IMR-90 (cell line): ENCODE measurements at regions not wholly inside any gene's neighbourhood (a gene's known extent, or its start where the extent isn't known, plus 50 kb on each side); places are given as distances from the start of the nearest gene placed in this dataset.

Experiments
- CEBPB ChIP-seq: IDR thresholded peaks from 2 replicates; pipeline ENCODE4 v1.6.1; 2012; ENCODE audit warnings: low read depth, low read length, improper control_type of control experiment
- CHD1 ChIP-seq: IDR thresholded peaks from 2 replicates; pipeline ENCODE4 v1.6.1; 2012; ENCODE audit warnings: low read depth, low read length, improper control_type of control experiment
- FOS ChIP-seq: fragments of 150-350 bp; IDR thresholded peaks from 2 replicates; pipeline ENCODE4 v1.6.1; 2016; ENCODE audit warnings: low read depth, low read length
- MAZ ChIP-seq: IDR thresholded peaks from 2 replicates; pipeline ENCODE4 v1.6.1; 2012; ENCODE audit warnings: low read depth, mild to moderate bottlenecking, low read length, improper control_type of control experiment, moderate library complexity, borderline replicate concordance
- NFE2L2 ChIP-seq: fragments of 150-350 bp; IDR thresholded peaks from 2 replicates; pipeline ENCODE4 v1.6.1; 2016; ENCODE audit warnings: low read depth, mild to moderate bottlenecking, low read length
- POLR2A ChIP-seq: IDR thresholded peaks from 2 replicates; pipeline ENCODE4 v1.6.1; 2012; ENCODE audit warnings: mild to moderate bottlenecking, low read depth, low read length
- RAD21 ChIP-seq: IDR thresholded peaks from 2 replicates; pipeline ENCODE4 v1.6.1; 2012; ENCODE audit warnings: low read length, improper control_type of control experiment
- RCOR1 ChIP-seq: IDR thresholded peaks from 2 replicates; pipeline ENCODE4 v1.6.1; 2012; ENCODE audit warnings: mild to moderate bottlenecking, low read length, improper control_type of control experiment; ENCODE audit not compliant: insufficient replicate concordance
- RFX5 ChIP-seq: IDR thresholded peaks from 2 replicates; pipeline ENCODE4 v1.8.0; 2012; ENCODE audit warnings: low read depth, mild to moderate bottlenecking, low read length, moderate library complexity
- SMC3 ChIP-seq: fragments of 150-350 bp; IDR thresholded peaks from 2 replicates; pipeline ENCODE4 v1.6.1; 2016; ENCODE audit warnings: low read depth, mild to moderate bottlenecking, antibody characterized with exemption, low read length, moderate library complexity
- TF ChIP-seq, protein P1 (sequence below): conservative IDR thresholded peaks from 2 replicates; pipeline ENCODE4 v1.5.1; 2012; ENCODE audit warnings: mild to moderate bottlenecking, low read depth, low read length, improper control_type of control experiment

DNA sequence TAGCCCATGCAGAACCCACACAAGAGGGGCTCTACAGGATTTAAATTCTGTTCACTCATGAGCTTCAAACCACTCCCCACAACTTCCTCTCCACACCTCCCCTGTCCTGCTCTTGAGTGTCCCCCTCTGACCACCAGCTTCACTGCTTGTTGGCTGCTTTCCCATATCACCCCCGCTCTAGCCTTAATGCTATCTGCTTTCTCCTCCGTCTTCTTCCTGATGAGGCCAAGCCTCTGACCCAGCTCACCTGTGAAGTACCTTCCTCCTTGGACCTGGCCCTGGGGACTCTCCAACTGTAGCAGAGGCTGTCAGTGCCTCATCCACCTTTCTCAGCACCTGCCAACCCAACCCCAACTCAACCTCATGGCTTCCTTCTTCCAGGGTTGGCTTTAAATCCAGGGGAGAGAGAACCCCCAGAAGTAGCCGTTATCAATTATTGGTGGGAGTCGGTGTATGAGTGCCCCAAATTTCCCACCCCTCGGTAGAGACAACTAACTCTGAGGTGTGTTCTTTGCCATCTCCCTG, 174.8 kb downstream of the MINAR1 start:
- TF ChIP-seq, protein P1, sequence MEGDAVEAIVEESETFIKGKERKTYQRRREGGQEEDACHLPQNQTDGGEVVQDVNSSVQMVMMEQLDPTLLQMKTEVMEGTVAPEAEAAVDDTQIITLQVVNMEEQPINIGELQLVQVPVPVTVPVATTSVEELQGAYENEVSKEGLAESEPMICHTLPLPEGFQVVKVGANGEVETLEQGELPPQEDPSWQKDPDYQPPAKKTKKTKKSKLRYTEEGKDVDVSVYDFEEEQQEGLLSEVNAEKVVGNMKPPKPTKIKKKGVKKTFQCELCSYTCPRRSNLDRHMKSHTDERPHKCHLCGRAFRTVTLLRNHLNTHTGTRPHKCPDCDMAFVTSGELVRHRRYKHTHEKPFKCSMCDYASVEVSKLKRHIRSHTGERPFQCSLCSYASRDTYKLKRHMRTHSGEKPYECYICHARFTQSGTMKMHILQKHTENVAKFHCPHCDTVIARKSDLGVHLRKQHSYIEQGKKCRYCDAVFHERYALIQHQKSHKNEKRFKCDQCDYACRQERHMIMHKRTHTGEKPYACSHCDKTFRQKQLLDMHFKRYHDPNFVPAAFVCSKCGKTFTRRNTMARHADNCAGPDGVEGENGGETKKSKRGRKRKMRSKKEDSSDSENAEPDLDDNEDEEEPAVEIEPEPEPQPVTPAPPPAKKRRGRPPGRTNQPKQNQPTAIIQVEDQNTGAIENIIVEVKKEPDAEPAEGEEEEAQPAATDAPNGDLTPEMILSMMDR, result no peak
- TF ChIP-seq FOS (no peak), NFE2L2 (no peak), RAD21 (no peak), POLR2A (no peak), SMC3 (no peak), RCOR1 (no peak), CEBPB (no peak), RFX5 (no peak), MAZ (no peak), CHD1 (no peak)
